ENCODE measurements at regions not wholly inside any gene's neighbourhood (a gene's known extent, or its start where the extent isn't known, plus 50 kb on each side); places are given as distances from the start of the nearest gene placed in this dataset.

DNA sequence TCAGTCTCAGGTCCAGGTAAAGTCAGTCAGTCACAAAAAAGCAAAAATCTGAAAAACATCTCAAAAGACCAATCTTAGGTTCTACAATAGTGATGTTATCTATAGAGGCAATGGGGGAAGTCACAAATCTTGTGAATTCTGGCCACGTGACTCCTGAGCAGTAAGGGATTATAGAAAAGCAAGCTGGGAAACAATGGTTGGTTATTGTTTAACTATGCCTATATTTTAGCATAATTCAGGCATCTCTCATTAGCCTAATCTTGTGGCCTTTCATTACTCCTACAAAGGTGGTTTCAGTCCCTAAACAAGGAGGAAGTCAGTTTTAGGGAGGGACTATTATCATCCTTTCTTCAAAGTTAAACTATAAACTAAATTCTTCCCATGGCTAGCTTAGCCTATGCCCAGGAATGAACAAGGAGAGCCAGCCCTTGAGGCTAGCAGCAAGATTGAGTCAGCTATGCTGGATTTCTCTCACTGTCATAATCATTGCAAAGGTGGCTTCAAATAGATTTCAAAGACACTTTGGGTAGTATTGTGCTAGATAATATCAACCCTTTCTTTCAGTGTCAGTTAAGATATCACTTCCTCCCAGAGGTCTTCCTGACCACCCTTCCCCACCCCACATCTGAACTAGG is 56.4 kb upstream of the ITGA6 start:
- H3K27me3 Mint-ChIP-seq = peaks cover 2% of the 10 kb centered on the region
- no peak for ATAC-seq
- peaks cover 3% of the 10 kb centered on the region for H3K4me1 Mint-ChIP-seq (ENCODE audit: low read depth)
- H3K9me3 Mint-ChIP-seq = peaks cover 11% of the 10 kb centered on the region
- H3K4me3 Mint-ChIP-seq = no peak overlapping the region
- TF ChIP-seq, protein P1, sequence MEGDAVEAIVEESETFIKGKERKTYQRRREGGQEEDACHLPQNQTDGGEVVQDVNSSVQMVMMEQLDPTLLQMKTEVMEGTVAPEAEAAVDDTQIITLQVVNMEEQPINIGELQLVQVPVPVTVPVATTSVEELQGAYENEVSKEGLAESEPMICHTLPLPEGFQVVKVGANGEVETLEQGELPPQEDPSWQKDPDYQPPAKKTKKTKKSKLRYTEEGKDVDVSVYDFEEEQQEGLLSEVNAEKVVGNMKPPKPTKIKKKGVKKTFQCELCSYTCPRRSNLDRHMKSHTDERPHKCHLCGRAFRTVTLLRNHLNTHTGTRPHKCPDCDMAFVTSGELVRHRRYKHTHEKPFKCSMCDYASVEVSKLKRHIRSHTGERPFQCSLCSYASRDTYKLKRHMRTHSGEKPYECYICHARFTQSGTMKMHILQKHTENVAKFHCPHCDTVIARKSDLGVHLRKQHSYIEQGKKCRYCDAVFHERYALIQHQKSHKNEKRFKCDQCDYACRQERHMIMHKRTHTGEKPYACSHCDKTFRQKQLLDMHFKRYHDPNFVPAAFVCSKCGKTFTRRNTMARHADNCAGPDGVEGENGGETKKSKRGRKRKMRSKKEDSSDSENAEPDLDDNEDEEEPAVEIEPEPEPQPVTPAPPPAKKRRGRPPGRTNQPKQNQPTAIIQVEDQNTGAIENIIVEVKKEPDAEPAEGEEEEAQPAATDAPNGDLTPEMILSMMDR (IDR thresholded peaks at IDR 0.05) = no peak
- CTCF ChIA-PET = interaction anchor here (0.6 kb wide), 1 partner anchor 195 kb away, joined by 3 read pairs; no protein-coding TSS in a partner anchor
- H3K36me3 Mint-ChIP-seq (ENCODE audit: low read depth) = no peaks in the 10 kb centered on the region
- no peak overlapping the region for H3K27ac Mint-ChIP-seq
- POLR2A ChIA-PET = no interaction called here
- DNase-seq = no peak
- intact Hi-C loops (cut with micrococcal nuclease) = no loop called here

DNA sequence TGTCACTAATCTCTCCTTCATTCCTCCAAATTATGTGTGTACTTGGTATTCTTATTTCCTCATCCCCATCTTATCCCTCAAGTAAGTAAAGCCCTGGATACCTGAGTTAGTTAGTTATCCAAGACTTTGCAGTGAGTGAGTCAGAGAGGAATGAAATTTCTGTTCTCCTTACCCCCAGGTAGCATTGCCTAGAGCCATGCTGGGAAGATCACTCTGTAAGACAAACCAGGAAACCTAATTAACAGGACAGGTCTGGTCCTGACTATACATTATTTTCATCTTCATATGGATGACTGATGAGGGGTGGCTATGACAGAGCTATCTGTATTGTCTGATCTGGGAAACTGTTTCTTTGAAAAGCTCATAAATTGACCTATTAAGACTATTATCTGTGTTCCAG is 55.0 kb upstream of the ITGA6 start:
- peaks cover 11% of the 10 kb centered on the region for H3K9me3 Mint-ChIP-seq
- CTCF ChIA-PET = no interaction called here
- TF ChIP-seq, protein P1 (IDR thresholded peaks at IDR 0.05) = no peak

DNA sequence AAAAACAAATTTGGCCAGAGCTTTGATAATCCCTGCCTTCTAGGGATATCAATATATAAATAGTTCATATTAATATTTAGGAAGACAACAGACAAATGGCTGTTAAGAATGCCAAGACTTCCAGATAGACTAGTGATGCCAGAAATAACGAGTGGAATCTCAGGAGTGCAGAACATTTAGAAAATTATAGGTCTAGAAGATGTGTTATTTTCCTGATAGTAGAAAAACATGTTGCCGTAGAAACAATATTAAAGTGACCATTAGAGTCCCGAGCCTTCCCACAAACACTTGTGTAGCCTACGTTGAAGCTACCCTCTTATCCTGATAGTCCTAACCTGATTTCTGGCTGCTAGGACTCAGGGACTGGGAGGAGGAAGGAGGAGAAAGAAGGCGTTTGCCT is 54.3 kb upstream of the ITGA6 start:
- POLR2A ChIA-PET = no interaction called here
- ATAC-seq (no peak), DNase-seq (no peak)
- CTCF ChIA-PET = no interaction called here
- no peak overlapping the region for H3K4me3 Mint-ChIP-seq
- intact Hi-C loops (cut with micrococcal nuclease) = no loop called here
- TF ChIP-seq, protein P1 (IDR thresholded peaks at IDR 0.05) = no peak
- H3K9me3 Mint-ChIP-seq = peaks cover 10% of the 10 kb centered on the region
- no peak overlapping the region for H3K27ac Mint-ChIP-seq
- H3K36me3 Mint-ChIP-seq (ENCODE audit: low read depth) = no peaks in the 10 kb centered on the region
- H3K27me3 Mint-ChIP-seq = peaks cover 2% of the 10 kb centered on the region
- H3K4me1 Mint-ChIP-seq (ENCODE audit: low read depth) = peaks cover 3% of the 10 kb centered on the region

More for the DNA sequence above, 55.0 kb upstream of the ITGA6 start:
- Mint-ChIP-seq H3K27ac (no peak overlapping the region), H3K4me1 (ENCODE audit: low read depth) (peaks cover 3% of the 10 kb centered on the region), H3K27me3 (peaks cover 2% of the 10 kb centered on the region), H3K36me3 (ENCODE audit: low read depth) (no peaks in the 10 kb centered on the region), H3K4me3 (no peak overlapping the region)
- intact Hi-C loops (cut with micrococcal nuclease) = no loop called here
- ATAC-seq (no peak), DNase-seq (no peak)
- POLR2A ChIA-PET = no interaction called here

DNA sequence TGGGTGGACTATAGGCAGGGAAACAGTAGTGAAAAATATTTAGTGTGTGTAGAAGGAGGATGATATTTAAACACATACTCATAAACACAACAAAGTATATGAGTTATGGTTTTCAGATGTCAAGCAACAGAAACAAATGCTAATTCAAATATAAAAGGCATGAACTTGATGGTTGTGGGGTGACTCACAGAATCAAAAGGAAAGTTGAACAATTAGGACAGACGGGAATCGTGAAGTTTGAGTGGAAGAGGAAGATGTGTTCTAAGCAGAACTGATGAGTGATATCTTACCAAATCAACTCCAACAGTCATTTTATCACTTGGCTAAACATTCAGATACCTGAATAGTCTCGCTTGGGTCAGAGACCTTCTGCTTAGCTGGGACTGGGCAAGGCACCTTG is 53.6 kb upstream of the ITGA6 start:
- peaks cover 2% of the 10 kb centered on the region for H3K27me3 Mint-ChIP-seq
- H3K4me1 Mint-ChIP-seq (ENCODE audit: low read depth) = peaks cover 3% of the 10 kb centered on the region
- no peak overlapping the region for H3K4me3 Mint-ChIP-seq
- no peak overlapping the region for H3K27ac Mint-ChIP-seq
- intact Hi-C loops (cut with micrococcal nuclease) = no loop called here
- TF ChIP-seq, protein P1 (IDR thresholded peaks at IDR 0.05) = no peak
- ATAC-seq = no peak
- DNase-seq = no peak
- H3K36me3 Mint-ChIP-seq (ENCODE audit: low read depth) = peaks cover 1% of the 10 kb centered on the region
- peaks cover 10% of the 10 kb centered on the region for H3K9me3 Mint-ChIP-seq
- ChIA-PET POLR2A (no interaction called here), CTCF (no interaction called here)

DNA sequence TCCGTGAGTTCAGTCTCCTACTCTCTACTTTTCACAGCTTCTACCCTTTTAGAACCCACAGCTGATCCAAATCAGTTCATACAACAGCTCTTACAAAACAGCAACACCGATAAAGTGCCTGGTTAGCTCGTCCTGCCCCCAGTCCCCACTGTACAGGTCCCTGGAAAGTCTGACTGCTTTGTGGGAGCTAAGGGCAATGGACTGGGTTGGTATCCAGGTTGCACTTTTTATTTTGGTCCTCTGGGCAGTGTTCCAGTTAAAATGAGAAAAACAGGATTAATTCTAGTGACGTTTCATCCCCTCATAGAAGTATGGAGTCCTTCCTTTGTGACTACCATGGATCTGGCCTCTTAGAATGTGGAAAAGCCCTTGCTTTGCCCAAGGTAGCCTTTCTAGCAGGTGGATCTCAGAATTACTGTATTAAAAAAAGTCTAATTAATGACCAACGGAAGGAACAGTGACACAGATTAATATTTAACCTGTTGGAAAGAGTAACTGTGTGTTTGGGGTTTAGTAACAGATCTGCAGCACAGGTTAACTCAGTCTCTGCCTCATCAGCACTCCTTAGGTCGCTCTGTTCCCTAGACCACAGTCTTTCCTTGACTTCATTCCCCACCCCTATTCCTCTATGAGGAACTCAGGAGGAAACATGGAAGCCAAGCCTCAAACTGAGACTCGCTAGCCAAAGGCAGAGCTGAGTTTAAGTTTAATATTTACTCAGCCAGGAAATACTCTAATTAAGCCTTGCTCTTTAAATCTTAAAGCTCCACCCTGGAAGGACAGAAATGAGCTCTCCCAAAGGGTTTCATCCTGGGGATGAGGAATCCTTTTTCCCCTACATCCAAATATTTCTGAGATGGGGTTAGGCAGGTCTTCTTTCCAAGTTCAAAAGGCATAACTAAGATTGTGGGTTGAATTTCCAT is 52.8 kb upstream of the ITGA6 start:
- DNase-seq (no peak), ATAC-seq (no peak)
- intact Hi-C loops (cut with micrococcal nuclease) = no loop called here
- Mint-ChIP-seq H3K4me1 (ENCODE audit: low read depth) (peaks cover 3% of the 10 kb centered on the region), H3K27ac (no peak overlapping the region), H3K36me3 (ENCODE audit: low read depth) (peaks cover 2% of the 10 kb centered on the region), H3K4me3 (no peak overlapping the region), H3K27me3 (peaks cover 2% of the 10 kb centered on the region), H3K9me3 (peaks cover 5% of the 10 kb centered on the region)
- TF ChIP-seq, protein P1 (IDR thresholded peaks at IDR 0.05) = no peak
- ChIA-PET POLR2A (no interaction called here), CTCF (interaction anchor here (0.7 kb wide), 1 partner anchor 86 kb away, joined by 3 read pairs; no protein-coding TSS in a partner anchor)
